ENCODE measurements at regions not wholly inside any gene's neighbourhood (a gene's known extent, or its start where the extent isn't known, plus 50 kb on each side); places are given as distances from the start of the nearest gene placed in this dataset.

GRCh38 chr5:5752844-5753243 is 330.4 kb downstream of the ICE1 start:
- Histone ChIP-seq H3K4me1 (ENCODE audit: control insufficient read depth, extremely low read depth, insufficient read depth, low read length) (no peaks in the 10 kb centered on the region), H3K9ac (ENCODE audit: insufficient read depth, low read length) (no peak overlapping the region), H3K4me2 (ENCODE audit: extremely low read depth, insufficient read depth, low read length) (no peak overlapping the region), H3K27me3 (ENCODE audit: control insufficient read depth, insufficient read depth, low read length) (no peaks in the 10 kb centered on the region), H2AFZ (ENCODE audit: low read length) (no peak overlapping the region), H4K20me1 (ENCODE audit: control insufficient read depth, extremely low read depth, insufficient read depth, low read length) (no peaks in the 10 kb centered on the region), H3K9me3 (ENCODE audit: control insufficient read depth, insufficient read depth, low read depth, low read length) (no peaks in the 10 kb centered on the region), H3K79me2 (ENCODE audit: control insufficient read depth, insufficient read depth, low read length) (no peaks in the 10 kb centered on the region), H3K4me3 (replicated peaks in 1 of 4; ENCODE audit: control extremely low read depth in 1 of 4, insufficient read depth in 1 of 4, low read depth in 3 of 4, low read length in 4 of 4) (no peak overlapping the region), H3K36me3 (ENCODE audit: control insufficient read depth, insufficient read depth, low read length) (no peaks in the 10 kb centered on the region), H3K27ac (ENCODE audit: insufficient read depth, low read length) (no peak overlapping the region)
- DNase-seq (ENCODE audit: low read depth in 2 of 2), result no peak
- no peak for TF ChIP-seq CTCF (conservative IDR thresholded peaks at IDR 0.05 in 1 of 2, IDR thresholded peaks at IDR 0.05 in 1 of 2; ENCODE audit: low read depth in 1 of 2, low read length in 2 of 2)
- no peak for TF ChIP-seq EZH2 (IDR thresholded peaks at IDR 0.05; ENCODE audit: low read length, missing control alignments)

GRCh38 chr5:5751987-5752386 is 329.5 kb downstream of the ICE1 start:
- Histone ChIP-seq H3K27me3 (ENCODE audit: control insufficient read depth, insufficient read depth, low read length) (no peaks in the 10 kb centered on the region), H3K4me2 (ENCODE audit: extremely low read depth, insufficient read depth, low read length) (no peak overlapping the region), H3K4me3 (replicated peaks in 1 of 4; ENCODE audit: control extremely low read depth in 1 of 4, insufficient read depth in 1 of 4, low read depth in 3 of 4, low read length in 4 of 4) (no peak overlapping the region), H2AFZ (ENCODE audit: low read length) (no peak overlapping the region), H3K27ac (ENCODE audit: insufficient read depth, low read length) (no peak overlapping the region), H3K79me2 (ENCODE audit: control insufficient read depth, insufficient read depth, low read length) (no peaks in the 10 kb centered on the region), H4K20me1 (ENCODE audit: control insufficient read depth, extremely low read depth, insufficient read depth, low read length) (no peaks in the 10 kb centered on the region), H3K4me1 (ENCODE audit: control insufficient read depth, extremely low read depth, insufficient read depth, low read length) (no peaks in the 10 kb centered on the region), H3K9me3 (ENCODE audit: control insufficient read depth, insufficient read depth, low read depth, low read length) (no peaks in the 10 kb centered on the region), H3K9ac (ENCODE audit: insufficient read depth, low read length) (no peak overlapping the region), H3K36me3 (ENCODE audit: control insufficient read depth, insufficient read depth, low read length) (no peaks in the 10 kb centered on the region)
- no peak for DNase-seq (ENCODE audit: low read depth in 2 of 2)
- TF ChIP-seq CTCF (conservative IDR thresholded peaks at IDR 0.05 in 1 of 2, IDR thresholded peaks at IDR 0.05 in 1 of 2; ENCODE audit: low read depth in 1 of 2, low read length in 2 of 2), result no peak
- no peak for TF ChIP-seq EZH2 (IDR thresholded peaks at IDR 0.05; ENCODE audit: low read length, missing control alignments)

GRCh38 chr5:5751498-5751897 is 329.0 kb downstream of the ICE1 start:
- H3K27ac ChIP-seq (ENCODE audit: insufficient read depth, low read length), result no peak overlapping the region
- H3K27me3 ChIP-seq (ENCODE audit: control insufficient read depth, insufficient read depth, low read length), result no peaks in the 10 kb centered on the region
- H3K4me2 ChIP-seq (ENCODE audit: extremely low read depth, insufficient read depth, low read length), result no peak overlapping the region
- H4K20me1 ChIP-seq (ENCODE audit: control insufficient read depth, extremely low read depth, insufficient read depth, low read length), result no peaks in the 10 kb centered on the region
- no peaks in the 10 kb centered on the region for H3K36me3 ChIP-seq (ENCODE audit: control insufficient read depth, insufficient read depth, low read length)
- no peaks in the 10 kb centered on the region for H3K79me2 ChIP-seq (ENCODE audit: control insufficient read depth, insufficient read depth, low read length)
- no peaks in the 10 kb centered on the region for H3K9me3 ChIP-seq (ENCODE audit: control insufficient read depth, insufficient read depth, low read depth, low read length)
- H2AFZ ChIP-seq (ENCODE audit: low read length), result no peak overlapping the region
- no peaks in the 10 kb centered on the region for H3K4me1 ChIP-seq (ENCODE audit: control insufficient read depth, extremely low read depth, insufficient read depth, low read length)
- no peak for TF ChIP-seq EZH2 (IDR thresholded peaks at IDR 0.05; ENCODE audit: low read length, missing control alignments)
- no peak for TF ChIP-seq CTCF (conservative IDR thresholded peaks at IDR 0.05 in 1 of 2, IDR thresholded peaks at IDR 0.05 in 1 of 2; ENCODE audit: low read depth in 1 of 2, low read length in 2 of 2)
- no peak for DNase-seq (ENCODE audit: low read depth in 2 of 2)
- no peak overlapping the region for H3K4me3 ChIP-seq (replicated peaks in 1 of 4; ENCODE audit: control extremely low read depth in 1 of 4, insufficient read depth in 1 of 4, low read depth in 3 of 4, low read length in 4 of 4)
- no peak overlapping the region for H3K9ac ChIP-seq (ENCODE audit: insufficient read depth, low read length)

Data from fibroblast of lung (primary cell).